ENCODE measurements at regions not wholly inside any gene's neighbourhood (a gene's known extent, or its start where the extent isn't known, plus 50 kb on each side); places are given as distances from the start of the nearest gene placed in this dataset.
"Not testable (repeated sequence)": the region's sequence is repeated elsewhere in the genome, so short reads cannot be mapped to it uniquely, and the experiment has no call there.

GRCh38 chr15:20309395-20309794, 232.2 kb downstream of the GOLGA6L6 start:
- 70% methylated on average over 3 of the region's 3 CpGs for WGBS (ENCODE audit: insufficient coverage)
- not testable (repeated sequence) for DNase-seq; H3K4me1 ChIP-seq (ENCODE audit: control insufficient read depth, insufficient read depth, low read length); H3K27ac ChIP-seq (ENCODE audit: low read length); H3K4me3 ChIP-seq (ENCODE audit: low read length); H3K36me3 ChIP-seq (ENCODE audit: control insufficient read depth, insufficient read depth, low read length); H3K27me3 ChIP-seq (ENCODE audit: control insufficient read depth, insufficient read depth, low read length)
- H3K9me3 ChIP-seq (replicated peaks; ENCODE audit: control insufficient read depth, low read depth, low read length) = peaks cover 18% of the 10 kb centered on the region

- DNase-seq; H3K36me3 ChIP-seq (ENCODE audit: control insufficient read depth, insufficient read depth, low read length); H3K27me3 ChIP-seq (ENCODE audit: control insufficient read depth, insufficient read depth, low read length); H3K27ac ChIP-seq (ENCODE audit: low read length); H3K4me1 ChIP-seq (ENCODE audit: control insufficient read depth, insufficient read depth, low read length); H3K4me3 ChIP-seq (ENCODE audit: low read length): not testable (repeated sequence)
- peaks cover 29% of the 10 kb centered on the region for H3K9me3 ChIP-seq (replicated peaks; ENCODE audit: control insufficient read depth, low read depth, low read length)
- no CpG with 5 or more reads among the region's 4 CpGs for WGBS (ENCODE audit: insufficient coverage)
Measured at GRCh38 chr15:20308027-20308690, 233.4 kb downstream of the GOLGA6L6 start.

DNA sequence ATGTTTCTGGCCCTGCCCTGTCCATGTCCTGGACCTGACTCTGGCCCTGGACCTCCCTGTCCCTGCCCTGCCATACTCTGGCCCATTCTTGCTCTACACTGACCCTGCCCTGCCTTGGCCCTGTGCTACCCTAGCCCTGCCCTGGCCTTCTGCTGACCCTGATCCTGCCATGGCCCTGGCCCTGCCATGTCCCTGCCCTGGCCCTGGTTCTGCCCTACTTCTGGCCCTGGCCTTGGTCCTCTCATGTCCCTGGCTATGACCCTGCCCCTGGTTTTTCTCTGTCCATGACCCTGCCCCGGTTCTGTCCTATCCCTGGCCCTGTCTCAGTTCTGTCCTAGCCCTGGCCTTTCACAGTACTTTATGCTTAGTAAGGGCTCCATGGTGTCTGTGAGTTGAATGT, 234.5 kb downstream of the GOLGA6L6 start:
- H3K27me3 ChIP-seq (ENCODE audit: control insufficient read depth, insufficient read depth, low read length); H3K4me3 ChIP-seq (ENCODE audit: low read length); DNase-seq; H3K27ac ChIP-seq (ENCODE audit: low read length); H3K36me3 ChIP-seq (ENCODE audit: control insufficient read depth, insufficient read depth, low read length); H3K4me1 ChIP-seq (ENCODE audit: control insufficient read depth, insufficient read depth, low read length): not testable (repeated sequence)
- WGBS (ENCODE audit: insufficient coverage) = no CpG with 5 or more reads among the region's 1 CpG
- peaks cover 32% of the 10 kb centered on the region for H3K9me3 ChIP-seq (replicated peaks; ENCODE audit: control insufficient read depth, low read depth, low read length)

DNA sequence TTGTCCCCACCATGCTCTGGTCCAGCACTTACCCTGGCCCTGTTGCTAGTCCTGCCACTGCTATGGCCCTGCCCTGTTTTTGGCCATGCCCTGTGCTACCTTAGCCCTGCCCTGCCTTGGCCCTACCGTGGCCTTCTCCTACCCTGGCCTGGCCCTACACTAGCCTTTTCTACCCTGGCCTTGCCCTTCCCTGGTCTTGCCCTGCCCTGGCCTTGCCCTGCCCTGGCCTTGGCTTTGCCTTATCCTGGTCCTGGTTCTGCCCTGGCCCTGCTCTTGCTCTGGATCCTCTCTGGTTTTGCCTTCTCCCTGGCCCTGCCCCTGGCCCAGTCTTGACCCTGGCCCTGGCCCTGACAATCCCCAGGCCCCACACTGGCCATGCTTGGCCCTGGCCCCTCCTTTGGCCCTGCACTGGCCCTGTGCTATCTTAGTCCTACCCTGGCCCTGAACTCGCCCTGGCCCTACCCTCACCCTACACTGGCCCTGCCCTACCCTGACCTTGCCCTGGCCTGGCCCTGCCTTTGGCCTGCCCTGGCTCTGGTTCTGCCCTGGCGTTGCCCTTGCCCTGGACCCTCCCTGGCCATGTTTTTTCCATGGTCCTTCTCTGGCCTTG, 235.0 kb downstream of the GOLGA6L6 start:
- not testable (repeated sequence) for DNase-seq; H3K4me3 ChIP-seq (ENCODE audit: low read length); H3K4me1 ChIP-seq (ENCODE audit: control insufficient read depth, insufficient read depth, low read length); H3K27ac ChIP-seq (ENCODE audit: low read length); H3K27me3 ChIP-seq (ENCODE audit: control insufficient read depth, insufficient read depth, low read length); H3K36me3 ChIP-seq (ENCODE audit: control insufficient read depth, insufficient read depth, low read length)
- peaks cover 37% of the 10 kb centered on the region for H3K9me3 ChIP-seq (replicated peaks; ENCODE audit: control insufficient read depth, low read depth, low read length)
- 48% methylated on average over 3 of the region's 3 CpGs for WGBS (ENCODE audit: insufficient coverage)

DNA sequence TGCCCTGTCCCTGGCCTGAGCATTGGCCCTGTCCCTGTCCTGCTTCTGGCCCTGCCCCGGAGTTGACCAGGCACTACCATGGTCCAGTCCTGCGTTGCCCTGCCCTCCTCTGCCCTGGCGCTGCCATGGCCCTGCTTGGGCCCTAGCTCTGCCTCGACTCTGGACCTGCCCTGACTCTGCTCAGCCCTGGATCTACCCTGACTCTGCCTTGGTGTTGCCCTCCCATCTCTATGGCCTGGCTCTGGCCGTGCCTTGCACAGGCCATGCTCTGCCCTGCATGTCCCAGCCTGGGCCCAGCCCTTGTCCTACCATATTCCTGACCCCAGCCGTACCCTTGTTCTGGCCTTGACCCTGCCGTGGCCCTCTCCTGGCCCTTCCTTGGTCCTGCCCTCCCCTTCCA, 235.7 kb downstream of the GOLGA6L6 start:
- WGBS (ENCODE audit: insufficient coverage) = 61% methylated on average over 7 of the region's 7 CpGs
- not testable (repeated sequence) for H3K27me3 ChIP-seq (ENCODE audit: control insufficient read depth, insufficient read depth, low read length); DNase-seq; H3K36me3 ChIP-seq (ENCODE audit: control insufficient read depth, insufficient read depth, low read length); H3K4me1 ChIP-seq (ENCODE audit: control insufficient read depth, insufficient read depth, low read length); H3K27ac ChIP-seq (ENCODE audit: low read length); H3K4me3 ChIP-seq (ENCODE audit: low read length)
- H3K9me3 ChIP-seq (replicated peaks; ENCODE audit: control insufficient read depth, low read depth, low read length) = peaks cover 43% of the 10 kb centered on the region

DNA sequence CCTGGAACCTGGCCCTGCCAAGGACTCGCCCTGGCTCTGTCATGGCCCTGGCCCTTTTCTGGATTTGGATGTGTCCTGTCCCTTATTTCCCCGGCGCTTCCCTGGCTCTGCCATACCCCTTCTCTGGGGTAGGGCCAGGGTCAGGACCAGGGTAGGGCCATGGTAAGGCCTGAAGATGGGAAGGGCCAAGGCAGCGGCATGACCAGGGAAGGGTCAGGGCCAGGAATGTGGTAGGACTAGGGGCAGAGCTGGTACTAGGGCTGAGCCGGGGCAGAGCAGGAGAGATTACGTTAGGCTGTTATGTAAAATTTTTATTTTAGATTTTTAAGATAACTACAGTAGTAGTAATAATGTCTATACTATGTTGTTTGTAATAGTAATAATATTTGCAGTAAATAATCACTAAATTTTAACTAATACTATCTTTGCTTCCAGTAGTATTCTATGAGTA, 236.6 kb downstream of the GOLGA6L6 start:
- not testable (repeated sequence) for H3K27ac ChIP-seq (ENCODE audit: low read length); DNase-seq; H3K4me1 ChIP-seq (ENCODE audit: control insufficient read depth, insufficient read depth, low read length); H3K27me3 ChIP-seq (ENCODE audit: control insufficient read depth, insufficient read depth, low read length); H3K4me3 ChIP-seq (ENCODE audit: low read length); H3K36me3 ChIP-seq (ENCODE audit: control insufficient read depth, insufficient read depth, low read length)
- peaks cover 50% of the 10 kb centered on the region for H3K9me3 ChIP-seq (replicated peaks; ENCODE audit: control insufficient read depth, low read depth, low read length)
- WGBS (ENCODE audit: insufficient coverage) = 89% methylated on average over 4 of the region's 6 CpGs

GRCh38 chr15:20304282-20305014, 237.2 kb downstream of the GOLGA6L6 start:
- not testable (repeated sequence) for H3K27me3 ChIP-seq (ENCODE audit: control insufficient read depth, insufficient read depth, low read length); H3K27ac ChIP-seq (ENCODE audit: low read length); DNase-seq; H3K36me3 ChIP-seq (ENCODE audit: control insufficient read depth, insufficient read depth, low read length); H3K4me1 ChIP-seq (ENCODE audit: control insufficient read depth, insufficient read depth, low read length); H3K4me3 ChIP-seq (ENCODE audit: low read length)
- H3K9me3 ChIP-seq (replicated peaks; ENCODE audit: control insufficient read depth, low read depth, low read length) = peaks cover 50% of the 10 kb centered on the region
- 73% methylated on average over 10 of the region's 10 CpGs for WGBS (ENCODE audit: insufficient coverage)

DNA sequence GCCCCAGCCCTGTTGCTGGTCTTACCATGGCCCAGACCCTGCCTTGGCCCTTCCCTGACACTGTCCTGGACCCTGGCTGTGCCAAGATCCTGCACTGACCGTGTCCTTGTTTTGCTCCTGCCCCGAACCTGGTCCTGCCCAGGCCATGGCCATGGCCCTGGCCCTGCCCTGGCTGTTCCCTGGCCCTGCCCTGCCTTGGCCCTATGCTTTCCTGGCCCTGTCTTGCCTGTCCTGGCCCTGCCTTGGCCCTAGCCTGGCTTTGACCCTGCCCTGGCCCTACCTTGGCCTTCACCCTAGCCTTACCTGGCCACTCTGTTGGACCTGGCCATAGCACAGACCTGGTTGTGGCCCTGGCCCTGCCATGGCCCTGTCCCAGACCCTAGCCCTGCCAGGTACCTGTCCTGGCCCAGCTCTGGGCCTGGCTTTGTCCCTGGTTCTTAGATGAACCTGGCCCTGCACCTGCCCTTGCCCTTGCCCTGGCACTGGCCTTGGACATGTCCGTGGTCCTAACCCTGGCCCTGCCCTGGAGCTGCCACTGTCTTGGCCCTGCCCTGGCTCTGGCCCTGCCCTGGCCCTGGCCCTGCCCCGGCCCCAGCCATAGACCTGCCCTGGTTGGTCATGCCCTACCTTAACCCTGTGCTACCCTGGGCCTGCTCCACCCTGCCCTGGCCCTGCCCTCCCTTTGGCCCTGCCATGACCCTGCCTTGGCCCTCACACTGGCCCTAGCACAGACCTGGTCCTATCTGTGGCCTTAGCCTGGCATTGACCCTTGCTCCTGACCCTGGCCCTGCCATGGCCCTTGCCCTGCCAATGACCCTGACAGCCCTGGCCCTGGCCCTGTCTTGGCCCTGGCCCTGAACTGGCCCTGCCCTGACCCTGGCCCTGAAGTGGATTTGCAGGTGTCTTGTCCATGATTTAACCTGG, 238.1 kb downstream of the GOLGA6L6 start:
- H3K9me3 ChIP-seq (replicated peaks; ENCODE audit: control insufficient read depth, low read depth, low read length) = peaks cover 50% of the 10 kb centered on the region

GRCh38 chr15:20302141-20303069, 239.2 kb downstream of the GOLGA6L6 start:
- H3K36me3 ChIP-seq (ENCODE audit: control insufficient read depth, insufficient read depth, low read length); DNase-seq; H3K27ac ChIP-seq (ENCODE audit: low read length); H3K27me3 ChIP-seq (ENCODE audit: control insufficient read depth, insufficient read depth, low read length); H3K4me3 ChIP-seq (ENCODE audit: low read length); H3K4me1 ChIP-seq (ENCODE audit: control insufficient read depth, insufficient read depth, low read length): not testable (repeated sequence)
- 84% methylated on average over 11 of the region's 11 CpGs for WGBS (ENCODE audit: insufficient coverage)
- H3K9me3 ChIP-seq (replicated peaks; ENCODE audit: control insufficient read depth, low read depth, low read length) = peaks cover 52% of the 10 kb centered on the region

More for the DNA sequence above, 238.1 kb downstream of the GOLGA6L6 start:
- H3K4me1 ChIP-seq (ENCODE audit: control insufficient read depth, insufficient read depth, low read length); H3K27ac ChIP-seq (ENCODE audit: low read length); H3K36me3 ChIP-seq (ENCODE audit: control insufficient read depth, insufficient read depth, low read length); H3K27me3 ChIP-seq (ENCODE audit: control insufficient read depth, insufficient read depth, low read length); DNase-seq; H3K4me3 ChIP-seq (ENCODE audit: low read length): not testable (repeated sequence)
- 57% methylated on average over 4 of the region's 4 CpGs for WGBS (ENCODE audit: insufficient coverage)
